SKM-1 treated with dmso at 0.1 percent for 144 hours (cell line): ENCODE measurements at regions not wholly inside any gene's neighbourhood (a gene's known extent, or its start where the extent isn't known, plus 50 kb on each side); places are given as distances from the start of the nearest gene placed in this dataset.

Experiments
- DNase-seq: peaks from one replicate; lab custom pipeline; 2025; ENCODE audit not compliant: unreplicated experiment; lab: John Stamatoyannopoulos, UW

DNA sequence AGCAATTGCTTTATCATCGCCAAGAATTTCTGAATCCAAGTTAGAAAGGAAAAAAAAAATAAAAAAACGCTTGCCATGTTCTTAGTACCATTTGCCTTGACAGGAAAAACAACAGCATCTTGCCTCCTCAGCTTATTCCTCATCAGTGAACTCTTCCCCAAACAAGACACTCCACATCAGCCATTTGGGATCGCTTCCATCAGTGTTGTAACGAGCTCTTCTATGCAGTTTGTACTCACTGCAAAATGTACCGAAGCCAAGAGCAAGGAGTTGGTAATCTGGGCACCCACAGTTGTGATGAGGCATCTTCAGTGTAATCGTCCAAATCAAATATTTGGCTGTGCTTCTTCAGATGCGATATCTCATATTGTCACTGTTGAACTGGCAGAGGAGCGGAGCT, 503.7 kb downstream of the TMEM182 start:
- DNase-seq, result no peak

DNA sequence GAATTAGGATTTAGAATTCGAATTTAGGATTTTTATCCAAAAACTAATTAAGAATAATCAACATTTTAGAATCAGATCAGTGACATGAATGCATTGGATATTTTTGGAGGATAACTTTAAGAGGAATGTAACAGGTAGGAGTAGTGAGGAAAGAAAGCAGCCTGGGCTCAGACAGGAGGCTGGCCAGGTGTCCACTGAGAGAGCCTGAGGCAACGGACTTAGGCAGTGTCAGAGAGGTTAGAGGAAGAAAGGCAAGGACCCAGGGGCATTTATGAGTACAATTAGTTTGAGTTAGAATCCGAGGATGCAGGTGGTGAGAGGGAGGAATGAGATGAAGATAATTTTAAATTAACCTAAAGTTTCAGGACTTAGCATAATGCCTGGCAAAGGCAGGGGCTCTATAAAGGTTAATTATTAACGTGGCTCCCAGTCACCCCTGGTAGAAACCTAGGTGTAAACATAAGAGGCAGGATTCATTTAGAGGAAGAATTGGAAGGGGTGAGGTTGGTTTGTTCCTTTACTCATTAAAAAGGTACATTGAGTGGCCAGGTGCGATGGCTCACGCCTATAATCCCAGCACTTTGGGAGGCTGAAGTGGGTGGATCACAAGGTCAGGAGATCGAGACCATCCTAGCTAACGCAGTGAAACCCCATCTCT, 507.1 kb downstream of the TMEM182 start:
- no peak for DNase-seq

GRCh38 chr2:103276869-103277268, 515.0 kb downstream of the TMEM182 start:
- no peak for DNase-seq

- DNase-seq, result no peak
Measured at GRCh38 chr2:103284750-103285149, 522.9 kb downstream of the TMEM182 start.

DNA sequence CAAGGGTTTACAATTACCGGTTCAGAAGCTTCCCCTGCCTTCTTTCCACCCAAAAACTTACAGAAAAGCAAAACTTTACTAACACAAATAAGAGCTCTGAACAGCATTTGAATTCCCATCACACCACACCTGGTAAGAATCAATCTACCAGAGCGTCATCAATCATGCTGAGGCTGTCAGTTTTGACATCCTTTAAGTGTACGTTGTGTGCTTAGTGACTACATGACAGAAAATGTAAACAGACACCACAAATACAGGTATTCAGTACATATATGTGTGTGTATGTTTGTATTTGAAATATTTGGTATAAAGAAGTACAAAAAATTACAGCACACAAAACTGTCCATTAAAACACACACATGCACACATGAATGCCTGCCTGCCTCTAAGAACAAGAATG, 523.5 kb downstream of the TMEM182 start:
- DNase-seq, result no peak

GRCh38 chr2:103287746-103288145, 525.9 kb downstream of the TMEM182 start:
- DNase-seq, result no peak

DNA sequence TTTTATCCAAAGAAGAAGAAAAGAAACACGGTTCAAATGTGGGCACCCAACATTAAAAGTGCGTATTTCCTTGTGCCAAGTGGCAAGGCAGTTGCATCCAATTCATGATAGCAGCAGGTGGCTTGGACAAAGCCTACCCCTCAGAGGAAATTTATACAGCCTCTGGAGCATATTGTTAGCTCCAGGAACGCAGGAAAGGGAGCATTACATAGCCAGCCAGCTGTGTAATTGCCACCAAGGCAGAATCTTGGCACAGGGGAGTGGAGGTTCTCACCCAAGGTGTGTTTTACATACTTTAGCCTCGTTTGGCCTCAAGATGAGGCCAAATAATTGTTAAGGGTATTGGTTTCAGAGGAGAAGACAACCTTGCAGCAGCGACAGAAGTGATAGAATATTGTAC, 526.9 kb downstream of the TMEM182 start:
- DNase-seq, result no peak

DNA sequence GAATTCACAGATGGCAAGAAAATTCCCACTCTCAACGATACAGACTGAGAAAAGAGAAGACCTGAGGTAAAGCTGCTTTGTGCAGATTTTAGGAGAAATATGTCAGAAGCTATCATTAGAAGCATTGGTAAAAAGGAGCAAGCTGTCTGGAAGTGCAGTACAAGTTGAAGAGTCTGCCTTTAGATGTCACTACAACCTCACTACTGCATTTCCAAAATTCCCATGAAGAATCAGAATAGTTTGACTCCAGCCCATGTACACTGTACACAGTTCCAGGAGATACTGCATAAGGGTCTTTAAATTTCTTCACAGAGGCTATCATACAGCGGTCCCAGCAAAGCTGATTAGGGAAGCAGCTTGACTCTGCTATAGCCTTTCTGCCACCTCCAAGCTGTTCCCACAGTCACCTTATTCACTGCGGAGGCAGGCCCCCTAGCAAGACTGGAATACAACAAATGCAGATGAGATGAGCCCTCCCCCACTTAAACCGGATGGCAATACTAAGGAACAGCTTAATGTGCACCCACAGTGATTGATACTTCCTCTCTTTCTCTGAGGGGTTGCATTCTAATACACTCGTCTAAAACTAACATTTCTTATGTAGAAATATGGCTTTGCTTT, 527.4 kb downstream of the TMEM182 start:
- DNase-seq, result no peak

GRCh38 chr2:103292573-103292972, 530.7 kb downstream of the TMEM182 start:
- no peak for DNase-seq

GRCh38 chr2:103293067-103293741, 531.4 kb downstream of the TMEM182 start:
- DNase-seq, result no peak

DNA sequence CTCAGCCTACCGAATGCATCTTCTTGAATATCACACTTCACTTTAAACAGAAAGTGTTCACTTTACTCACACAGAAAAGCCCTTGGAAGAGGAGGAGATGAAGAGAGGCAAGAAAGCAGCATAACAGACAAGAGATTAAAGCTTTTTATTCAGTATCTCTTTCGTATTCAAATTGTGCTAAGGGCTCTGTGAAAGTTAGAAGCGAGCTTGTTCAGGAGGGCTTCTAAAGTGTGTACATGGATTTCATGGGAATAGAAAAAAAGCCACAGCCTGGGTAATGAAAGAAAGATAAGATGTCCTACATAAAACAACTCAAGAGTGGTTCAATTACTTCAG, 531.9 kb downstream of the TMEM182 start:
- no peak for DNase-seq

DNA sequence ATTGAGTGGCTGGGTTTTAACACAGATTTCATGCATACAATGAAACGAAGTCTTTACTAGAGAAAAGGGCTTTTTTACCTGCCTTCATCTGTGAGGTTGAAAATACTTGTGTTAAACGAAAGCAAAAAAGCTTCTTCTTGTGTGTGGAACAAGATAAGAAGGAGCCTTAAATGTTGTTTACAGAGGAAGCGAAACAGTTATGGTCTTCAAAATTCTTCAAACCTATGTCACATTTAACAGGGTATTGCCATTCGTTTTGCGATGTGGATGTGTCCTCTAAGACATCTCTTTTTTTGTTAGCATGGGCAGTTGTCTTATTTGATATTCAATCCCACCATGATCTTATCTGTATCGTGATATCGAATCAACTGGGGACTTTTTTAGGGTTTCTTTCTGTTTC, 532.6 kb downstream of the TMEM182 start:
- DNase-seq, result no peak

DNA sequence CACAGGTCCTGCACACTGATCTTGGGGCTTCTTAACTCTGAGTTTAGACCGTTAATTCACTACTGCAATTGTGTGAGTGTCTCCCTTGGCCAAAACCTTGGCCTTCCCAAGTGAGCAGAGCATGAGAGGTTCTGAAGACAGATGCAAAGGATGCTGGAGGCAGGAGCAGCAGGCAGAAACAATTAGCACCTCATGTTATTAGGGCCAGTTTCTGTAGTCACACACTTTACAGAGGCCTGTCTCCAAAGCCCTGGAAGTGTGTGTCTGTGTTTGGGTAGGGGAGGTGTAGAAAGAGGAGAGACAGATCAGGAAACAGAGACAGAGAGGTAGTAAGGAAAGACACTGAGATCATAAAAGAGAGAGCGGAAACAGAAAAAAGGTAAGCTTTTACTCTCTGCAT, 533.8 kb downstream of the TMEM182 start:
- DNase-seq, result no peak

DNA sequence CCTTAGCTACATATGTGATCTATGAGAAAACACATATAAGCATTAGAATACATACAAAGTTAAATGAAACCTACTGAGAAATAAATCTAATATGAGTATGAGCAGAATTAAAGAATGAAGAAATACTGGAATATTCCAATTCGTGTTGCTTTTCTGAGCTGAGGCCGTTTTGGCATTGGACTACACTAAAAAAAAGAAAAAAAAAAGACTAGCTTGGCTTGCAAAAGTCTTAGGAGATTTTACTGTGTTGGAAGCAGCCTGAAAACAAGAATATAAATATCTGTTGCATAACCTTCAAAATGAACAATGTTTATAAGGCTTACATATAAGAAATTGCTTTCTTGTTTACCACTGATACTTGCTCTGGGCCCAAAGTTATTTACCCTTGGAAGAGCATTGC, 562.8 kb downstream of the TMEM182 start:
- DNase-seq, result no peak

GRCh38 chr2:103327386-103327785, 565.6 kb downstream of the TMEM182 start:
- DNase-seq, result no peak

DNA sequence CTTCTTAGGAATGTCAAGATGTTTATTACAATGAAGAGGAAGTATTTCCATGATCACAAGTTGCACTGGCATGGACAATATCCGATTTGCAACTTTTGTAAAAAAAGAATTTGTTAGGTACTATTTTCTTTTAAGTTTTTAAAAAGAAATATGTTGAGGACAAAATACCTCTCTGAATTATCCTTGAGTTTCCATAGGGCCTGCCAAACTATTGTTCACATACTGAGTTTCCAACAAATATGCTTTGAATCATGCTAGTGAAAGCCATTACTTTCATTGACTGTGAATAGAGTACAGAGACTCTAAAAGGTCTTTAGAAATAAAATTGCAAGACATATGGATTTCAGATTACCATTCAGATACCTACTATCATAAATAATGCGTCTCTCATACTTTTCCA, 566.1 kb downstream of the TMEM182 start:
- DNase-seq, result no peak

GRCh38 chr2:103335403-103335802, 573.6 kb downstream of the TMEM182 start:
- DNase-seq, result no peak

DNA sequence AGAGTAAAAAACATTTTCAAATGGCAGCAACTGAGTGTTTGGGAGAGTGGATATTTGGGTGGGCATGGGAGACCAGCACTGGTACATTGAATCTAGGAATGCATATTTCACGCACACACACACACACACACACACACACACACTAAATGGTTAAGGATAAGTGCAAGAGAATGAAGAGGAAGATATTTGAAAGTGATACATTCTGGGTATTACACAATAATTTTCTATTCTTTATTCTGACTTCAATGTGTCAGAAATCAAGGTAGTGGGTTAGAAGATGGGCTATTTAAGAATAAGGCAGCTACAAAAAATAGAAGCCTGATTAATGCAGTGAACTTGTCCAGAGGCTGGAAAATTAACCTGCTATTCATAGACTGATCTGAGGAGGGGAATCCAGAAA, 577.0 kb downstream of the TMEM182 start:
- DNase-seq, result no peak

GRCh38 chr2:103346780-103347179, 584.9 kb downstream of the TMEM182 start:
- DNase-seq, result no peak

DNA sequence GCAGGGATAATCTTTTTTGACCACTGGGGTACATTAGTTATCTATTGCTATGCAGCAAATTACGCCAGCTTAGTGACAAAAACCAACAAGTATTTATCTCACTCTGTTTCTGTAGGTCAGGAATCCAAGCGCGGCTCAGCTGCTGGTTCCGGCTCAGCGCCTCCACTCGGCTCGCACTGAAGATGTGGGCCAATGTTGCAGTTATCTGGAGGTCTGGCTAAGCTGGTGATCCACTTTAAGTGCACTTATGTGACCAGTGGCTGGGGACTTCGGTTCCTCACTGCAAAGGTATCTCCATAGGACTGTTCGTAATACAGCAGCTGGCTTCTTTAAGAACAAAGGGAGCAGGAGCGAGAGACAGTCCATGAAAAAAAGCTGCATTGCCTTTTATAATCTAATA, 591.9 kb downstream of the TMEM182 start:
- no peak for DNase-seq

DNA sequence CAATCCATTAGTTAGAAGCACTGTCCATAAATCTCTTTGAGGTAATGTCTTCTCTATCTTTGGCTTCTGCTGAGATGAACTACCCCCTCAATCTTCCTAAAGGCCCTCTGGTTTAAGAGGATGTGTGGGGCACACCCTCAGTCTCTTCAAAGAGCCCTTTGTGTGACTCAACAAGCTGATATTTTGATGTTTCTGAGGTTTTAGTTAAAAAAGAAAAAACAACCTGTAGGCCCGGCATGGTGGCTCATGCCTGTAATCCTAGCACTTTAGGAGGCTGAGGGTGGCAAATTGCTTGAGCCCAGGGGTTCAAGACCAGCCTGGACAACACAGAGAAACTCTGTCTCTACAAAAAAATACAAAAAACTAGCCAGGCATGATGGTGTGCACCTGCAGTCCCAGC, 593.5 kb downstream of the TMEM182 start:
- DNase-seq, result no peak

DNA sequence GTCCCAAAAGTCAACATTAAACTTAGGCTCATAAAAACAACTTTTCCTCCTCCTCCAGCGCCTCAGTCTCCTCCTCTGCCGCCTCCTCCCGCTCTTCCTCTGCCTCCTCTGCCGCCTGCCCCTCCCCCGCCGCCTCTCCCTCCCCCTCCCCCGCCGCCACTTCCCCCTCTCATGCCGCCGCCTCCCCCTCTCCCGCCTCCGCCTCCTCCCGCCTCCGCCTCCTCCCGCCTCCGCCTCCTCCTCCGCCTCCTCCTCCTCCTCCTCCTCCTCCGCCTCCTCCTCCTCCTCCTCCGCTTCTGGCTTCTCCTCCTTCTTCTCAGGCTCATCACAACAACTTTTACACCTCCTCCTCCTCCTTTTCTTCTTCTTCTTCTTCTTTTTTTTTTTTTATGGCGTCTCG, 599.9 kb downstream of the TMEM182 start:
- DNase-seq, result no peak

GRCh38 chr2:103363639-103364038, 601.8 kb downstream of the TMEM182 start:
- no peak for DNase-seq
